ENCODE measurements at regions not wholly inside any gene's neighbourhood (a gene's known extent, or its start where the extent isn't known, plus 50 kb on each side); places are given as distances from the start of the nearest gene placed in this dataset.

DNA sequence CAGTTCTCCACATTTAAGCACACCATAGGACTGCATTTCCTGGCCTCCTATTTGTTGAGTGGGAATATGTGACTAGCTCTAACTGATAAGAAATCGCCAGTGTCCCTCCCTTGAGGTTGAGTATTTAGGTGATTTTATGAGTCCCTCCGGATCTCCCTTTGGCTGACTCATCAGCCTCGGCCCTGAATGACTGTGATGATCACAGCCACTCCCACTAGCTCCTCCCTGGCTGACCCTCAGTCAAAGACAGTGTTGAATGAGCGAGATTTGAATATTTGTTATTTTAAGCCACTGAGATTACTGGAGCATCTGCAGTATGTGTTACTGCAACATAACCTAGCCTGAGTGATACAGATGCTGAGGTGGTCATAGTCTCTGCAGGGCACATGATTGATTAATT lies 515.3 kb downstream of the EPHB1 start:
- DNase-seq (ENCODE audit: low read depth) = no peak
- TF ChIP-seq, protein P1, sequence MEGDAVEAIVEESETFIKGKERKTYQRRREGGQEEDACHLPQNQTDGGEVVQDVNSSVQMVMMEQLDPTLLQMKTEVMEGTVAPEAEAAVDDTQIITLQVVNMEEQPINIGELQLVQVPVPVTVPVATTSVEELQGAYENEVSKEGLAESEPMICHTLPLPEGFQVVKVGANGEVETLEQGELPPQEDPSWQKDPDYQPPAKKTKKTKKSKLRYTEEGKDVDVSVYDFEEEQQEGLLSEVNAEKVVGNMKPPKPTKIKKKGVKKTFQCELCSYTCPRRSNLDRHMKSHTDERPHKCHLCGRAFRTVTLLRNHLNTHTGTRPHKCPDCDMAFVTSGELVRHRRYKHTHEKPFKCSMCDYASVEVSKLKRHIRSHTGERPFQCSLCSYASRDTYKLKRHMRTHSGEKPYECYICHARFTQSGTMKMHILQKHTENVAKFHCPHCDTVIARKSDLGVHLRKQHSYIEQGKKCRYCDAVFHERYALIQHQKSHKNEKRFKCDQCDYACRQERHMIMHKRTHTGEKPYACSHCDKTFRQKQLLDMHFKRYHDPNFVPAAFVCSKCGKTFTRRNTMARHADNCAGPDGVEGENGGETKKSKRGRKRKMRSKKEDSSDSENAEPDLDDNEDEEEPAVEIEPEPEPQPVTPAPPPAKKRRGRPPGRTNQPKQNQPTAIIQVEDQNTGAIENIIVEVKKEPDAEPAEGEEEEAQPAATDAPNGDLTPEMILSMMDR (IDR thresholded peaks at IDR 0.05; ENCODE audit: insufficient read depth, low read depth, low read length, missing control alignments) = no peak
- H3K4me3 ChIP-seq (ENCODE audit: low read length) = no peak overlapping the region

DNA sequence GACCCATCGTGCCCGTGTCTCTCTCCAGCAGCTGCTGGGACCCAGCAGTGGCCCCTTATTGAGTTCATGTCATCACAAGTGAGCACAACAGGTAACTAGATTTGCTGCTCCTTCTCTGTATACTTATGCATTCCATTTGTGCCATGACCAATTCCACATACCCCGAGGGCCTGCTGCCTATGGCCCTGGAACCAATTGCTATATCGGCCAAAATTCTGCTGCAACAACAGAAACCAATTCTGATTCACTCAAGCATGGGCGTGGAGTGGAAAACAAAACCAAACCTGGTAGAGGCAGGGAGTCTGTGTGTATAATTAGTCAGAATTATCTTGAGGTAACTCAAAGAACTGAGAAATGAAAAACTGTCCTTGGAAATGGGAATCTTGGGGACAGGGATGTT lies 516.6 kb downstream of the EPHB1 start:
- H3K4me3 ChIP-seq (ENCODE audit: low read length) = no peak overlapping the region
- peak; percentile 1 for DNase-seq (ENCODE audit: low read depth)
- TF ChIP-seq, protein P1 (IDR thresholded peaks at IDR 0.05; ENCODE audit: insufficient read depth, low read depth, low read length, missing control alignments) = no peak

DNA sequence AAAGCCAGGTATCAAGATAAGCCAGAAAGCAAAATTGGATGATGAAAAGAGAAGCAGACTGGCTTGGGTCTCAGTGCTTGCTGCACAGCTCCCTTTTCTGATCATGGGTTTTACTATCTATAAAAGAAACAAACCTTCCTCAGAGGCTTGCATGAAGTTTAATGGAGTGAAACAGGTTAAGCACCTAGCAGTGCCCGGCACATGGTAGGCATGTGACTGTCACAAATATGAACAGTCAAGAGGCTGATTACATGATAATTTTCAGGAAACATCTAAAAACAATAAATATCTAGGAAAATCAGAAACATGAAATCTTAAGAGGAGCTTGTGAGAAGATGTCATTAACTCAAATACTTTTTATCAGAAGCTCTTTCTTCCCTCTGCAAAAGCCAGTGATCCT lies 519.2 kb downstream of the EPHB1 start:
- TF ChIP-seq, protein P1 (IDR thresholded peaks at IDR 0.05; ENCODE audit: insufficient read depth, low read depth, low read length, missing control alignments) = no peak
- no peak for DNase-seq (ENCODE audit: low read depth)
- H3K4me3 ChIP-seq (ENCODE audit: low read length) = no peak overlapping the region

DNA sequence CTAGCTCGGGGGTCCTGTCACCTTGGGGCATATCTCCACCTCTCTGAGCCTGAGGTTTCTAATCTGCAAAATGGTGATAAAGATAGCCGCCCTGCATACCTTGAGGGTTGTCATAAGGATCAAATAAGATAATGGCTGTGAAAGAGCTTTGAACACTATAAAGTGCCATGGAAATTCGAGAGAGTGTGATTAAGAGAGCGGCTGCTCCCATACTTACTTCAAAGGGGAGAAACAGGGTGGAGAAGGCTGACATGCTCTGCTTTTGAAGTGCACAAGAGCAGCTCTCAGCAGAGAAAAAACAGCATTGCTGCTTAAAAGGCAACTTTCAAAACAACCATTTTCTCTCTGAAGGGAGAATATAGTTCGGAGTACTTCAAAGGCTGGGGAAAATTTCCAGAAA lies 529.2 kb downstream of the EPHB1 start:
- no peak overlapping the region for H3K4me3 ChIP-seq (ENCODE audit: low read length)
- TF ChIP-seq, protein P1 (IDR thresholded peaks at IDR 0.05; ENCODE audit: insufficient read depth, low read depth, low read length, missing control alignments) = no peak
- DNase-seq (ENCODE audit: low read depth) = no peak

DNA sequence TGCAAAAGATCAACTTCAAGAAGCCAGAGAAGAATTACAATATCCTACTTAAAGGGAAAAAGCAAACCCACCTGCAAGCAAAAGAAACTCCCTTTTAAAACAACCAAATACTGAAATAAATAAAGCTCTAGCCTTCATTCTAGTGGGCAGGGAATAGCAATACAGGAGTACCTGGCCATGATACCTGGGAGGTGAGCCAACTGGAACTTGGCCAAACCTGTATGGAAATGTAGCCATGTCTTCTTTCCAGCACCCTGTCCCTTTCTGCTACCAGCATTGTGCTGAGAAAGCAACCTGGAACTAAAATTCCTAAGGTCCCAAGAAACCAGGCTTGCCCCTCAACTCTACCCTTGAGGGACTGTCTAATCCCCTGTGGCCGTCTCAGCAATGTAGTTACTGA lies 530.0 kb downstream of the EPHB1 start:
- DNase-seq (ENCODE audit: low read depth) = peak; percentile 2
- no peak overlapping the region for H3K4me3 ChIP-seq (ENCODE audit: low read length)
- TF ChIP-seq, protein P1 (IDR thresholded peaks at IDR 0.05; ENCODE audit: insufficient read depth, low read depth, low read length, missing control alignments) = no peak

DNA sequence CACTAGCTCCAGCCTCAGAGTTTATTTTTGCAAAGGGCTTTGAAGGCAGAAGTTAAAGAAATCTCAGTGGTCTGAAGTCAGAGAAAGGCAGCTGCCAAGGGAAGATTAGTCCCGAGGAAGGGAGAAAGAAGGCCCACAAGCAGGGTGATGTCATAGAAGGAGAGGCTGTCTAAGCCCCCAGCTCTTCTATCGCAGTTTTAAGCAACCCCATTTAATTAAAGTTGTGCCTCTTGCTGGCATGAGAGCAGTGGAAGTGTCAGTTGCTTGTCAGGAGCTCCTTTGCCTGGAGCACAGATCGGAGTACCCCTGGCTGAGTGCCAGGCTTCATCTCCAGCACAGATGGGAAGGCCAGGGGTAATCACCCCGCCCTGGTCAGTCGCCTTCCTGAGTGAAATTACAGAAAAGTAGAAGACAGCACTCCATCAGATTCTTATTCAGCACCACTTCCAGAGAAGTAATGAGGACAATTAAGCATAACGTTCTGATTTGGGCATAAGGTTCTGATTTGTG lies 530.7 kb downstream of the EPHB1 start:
- TF ChIP-seq, protein P1 (IDR thresholded peaks at IDR 0.05; ENCODE audit: insufficient read depth, low read depth, low read length, missing control alignments) = no peak
- H3K4me3 ChIP-seq (ENCODE audit: low read length) = no peak overlapping the region
- DNase-seq (ENCODE audit: low read depth) = no peak

DNA sequence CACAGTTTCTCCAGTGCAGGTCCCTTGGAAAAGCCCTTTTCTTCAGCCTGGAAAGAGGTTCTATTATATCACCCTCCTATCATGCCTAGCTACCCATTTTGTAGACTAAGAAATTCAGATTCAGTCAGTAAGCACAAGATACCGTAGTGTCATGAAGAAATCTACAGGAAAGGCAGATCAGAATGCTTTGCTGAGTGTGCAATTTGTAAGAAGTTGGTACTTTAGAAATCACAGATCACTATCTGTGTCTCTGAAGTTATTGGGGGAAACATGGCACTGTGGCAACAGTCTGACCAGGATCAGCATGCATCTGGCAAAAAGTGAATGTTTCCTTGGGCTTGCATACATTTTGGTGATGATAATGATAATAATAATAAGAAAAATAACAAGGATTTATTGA lies 531.8 kb downstream of the EPHB1 start:
- no peak for DNase-seq (ENCODE audit: low read depth)
- no peak overlapping the region for H3K4me3 ChIP-seq (ENCODE audit: low read length)
- TF ChIP-seq, protein P1 (IDR thresholded peaks at IDR 0.05; ENCODE audit: insufficient read depth, low read depth, low read length, missing control alignments) = no peak

Data from epithelial cell of esophagus (primary cell).